ENCODE measurements at regions not wholly inside any gene's neighbourhood (a gene's known extent, or its start where the extent isn't known, plus 50 kb on each side); places are given as distances from the start of the nearest gene placed in this dataset.

DNA sequence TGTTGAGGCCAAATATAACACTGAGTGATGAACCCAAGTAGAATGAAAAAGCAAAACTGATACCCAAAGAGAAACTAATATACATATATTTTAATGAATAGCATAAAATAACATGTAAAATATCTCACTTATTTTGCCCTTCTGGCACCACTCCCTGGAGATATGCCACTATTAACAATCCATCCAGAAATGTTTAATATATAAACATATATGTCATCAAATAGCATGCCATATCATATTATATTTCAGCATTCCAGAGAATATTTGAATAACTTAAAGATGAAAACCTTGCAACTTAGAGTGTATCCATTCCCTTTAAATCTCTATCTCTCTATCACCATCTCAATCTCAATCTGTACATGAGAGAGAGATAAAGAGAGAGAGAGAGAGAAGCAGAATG lies 1073.3 kb upstream of the RAG2 start:
- TF ChIP-seq, protein P1, sequence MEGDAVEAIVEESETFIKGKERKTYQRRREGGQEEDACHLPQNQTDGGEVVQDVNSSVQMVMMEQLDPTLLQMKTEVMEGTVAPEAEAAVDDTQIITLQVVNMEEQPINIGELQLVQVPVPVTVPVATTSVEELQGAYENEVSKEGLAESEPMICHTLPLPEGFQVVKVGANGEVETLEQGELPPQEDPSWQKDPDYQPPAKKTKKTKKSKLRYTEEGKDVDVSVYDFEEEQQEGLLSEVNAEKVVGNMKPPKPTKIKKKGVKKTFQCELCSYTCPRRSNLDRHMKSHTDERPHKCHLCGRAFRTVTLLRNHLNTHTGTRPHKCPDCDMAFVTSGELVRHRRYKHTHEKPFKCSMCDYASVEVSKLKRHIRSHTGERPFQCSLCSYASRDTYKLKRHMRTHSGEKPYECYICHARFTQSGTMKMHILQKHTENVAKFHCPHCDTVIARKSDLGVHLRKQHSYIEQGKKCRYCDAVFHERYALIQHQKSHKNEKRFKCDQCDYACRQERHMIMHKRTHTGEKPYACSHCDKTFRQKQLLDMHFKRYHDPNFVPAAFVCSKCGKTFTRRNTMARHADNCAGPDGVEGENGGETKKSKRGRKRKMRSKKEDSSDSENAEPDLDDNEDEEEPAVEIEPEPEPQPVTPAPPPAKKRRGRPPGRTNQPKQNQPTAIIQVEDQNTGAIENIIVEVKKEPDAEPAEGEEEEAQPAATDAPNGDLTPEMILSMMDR (conservative IDR thresholded peaks at IDR 0.05; ENCODE audit: low read length) = no peak
- TF ChIP-seq EZH2phosphoT487 (IDR thresholded peaks at IDR 0.05; ENCODE audit: borderline replicate concordance, low read depth, low read length) = no peak

Measured in OCI-LY7 (cell line).